NB4 (cell line): ENCODE measurements at regions not wholly inside any gene's neighbourhood (a gene's known extent, or its start where the extent isn't known, plus 50 kb on each side); places are given as distances from the start of the nearest gene placed in this dataset.

ENCODE experiments used
- DNase-seq: peaks from one replicate; pipeline ENCODE4 v3.0.0; 2010; ENCODE audit warnings: low read depth
- H3K4me3 ChIP-seq: one replicate; pipeline ENCODE4 v1.5.1; 2011; ENCODE audit warnings: mild to moderate bottlenecking, low read depth, low read length, moderate library complexity
- MYC ChIP-seq: IDR thresholded peaks from 2 replicates; pipeline ENCODE4 v1.6.1; 2011; ENCODE audit warnings: low read depth, low read length
- POLR2A ChIP-seq: IDR thresholded peaks from 2 replicates; pipeline ENCODE4 v1.6.1; 2011; ENCODE audit warnings: mild to moderate bottlenecking; ENCODE audit not compliant: insufficient read length; ENCODE audit errors: extremely low read depth
- TF ChIP-seq, protein P1 (sequence below): IDR thresholded peaks from 2 replicates; pipeline ENCODE4 v1.6.1; 2011; ENCODE audit warnings: low read depth, low read length
- TF ChIP-seq, protein P2 (sequence below): IDR thresholded peaks from one replicate; pipeline ENCODE4 v1.5.1; 2012; ENCODE audit warnings: low read depth, low read length

DNA sequence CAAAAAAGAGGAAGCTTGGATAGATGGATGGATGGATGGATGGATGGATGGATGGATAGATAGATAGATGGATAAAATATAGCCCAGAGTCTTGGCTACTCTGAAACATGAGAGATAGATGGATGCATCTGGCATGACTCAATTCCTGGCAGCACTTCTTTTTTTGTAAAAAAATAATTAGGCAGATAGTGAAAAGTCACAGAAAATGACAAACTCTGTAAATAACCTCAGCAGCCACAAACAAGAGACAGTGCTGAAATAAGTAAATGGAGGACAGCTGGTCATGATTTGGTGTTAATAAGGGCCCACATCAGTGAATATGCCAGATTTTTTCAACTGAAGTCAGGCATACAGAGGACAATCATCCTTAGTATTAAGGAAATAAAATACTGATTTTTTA, 585.0 kb upstream of the GCFC2 start:
- DNase-seq: no peak
- H3K4me3 ChIP-seq: no peak overlapping the region
- TF ChIP-seq, protein P1, sequence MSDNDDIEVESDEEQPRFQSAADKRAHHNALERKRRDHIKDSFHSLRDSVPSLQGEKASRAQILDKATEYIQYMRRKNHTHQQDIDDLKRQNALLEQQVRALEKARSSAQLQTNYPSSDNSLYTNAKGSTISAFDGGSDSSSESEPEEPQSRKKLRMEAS: no peak
- TF ChIP-seq, protein P2, sequence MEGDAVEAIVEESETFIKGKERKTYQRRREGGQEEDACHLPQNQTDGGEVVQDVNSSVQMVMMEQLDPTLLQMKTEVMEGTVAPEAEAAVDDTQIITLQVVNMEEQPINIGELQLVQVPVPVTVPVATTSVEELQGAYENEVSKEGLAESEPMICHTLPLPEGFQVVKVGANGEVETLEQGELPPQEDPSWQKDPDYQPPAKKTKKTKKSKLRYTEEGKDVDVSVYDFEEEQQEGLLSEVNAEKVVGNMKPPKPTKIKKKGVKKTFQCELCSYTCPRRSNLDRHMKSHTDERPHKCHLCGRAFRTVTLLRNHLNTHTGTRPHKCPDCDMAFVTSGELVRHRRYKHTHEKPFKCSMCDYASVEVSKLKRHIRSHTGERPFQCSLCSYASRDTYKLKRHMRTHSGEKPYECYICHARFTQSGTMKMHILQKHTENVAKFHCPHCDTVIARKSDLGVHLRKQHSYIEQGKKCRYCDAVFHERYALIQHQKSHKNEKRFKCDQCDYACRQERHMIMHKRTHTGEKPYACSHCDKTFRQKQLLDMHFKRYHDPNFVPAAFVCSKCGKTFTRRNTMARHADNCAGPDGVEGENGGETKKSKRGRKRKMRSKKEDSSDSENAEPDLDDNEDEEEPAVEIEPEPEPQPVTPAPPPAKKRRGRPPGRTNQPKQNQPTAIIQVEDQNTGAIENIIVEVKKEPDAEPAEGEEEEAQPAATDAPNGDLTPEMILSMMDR: no peak
- TF ChIP-seq MYC (no peak), POLR2A (no peak)

DNA sequence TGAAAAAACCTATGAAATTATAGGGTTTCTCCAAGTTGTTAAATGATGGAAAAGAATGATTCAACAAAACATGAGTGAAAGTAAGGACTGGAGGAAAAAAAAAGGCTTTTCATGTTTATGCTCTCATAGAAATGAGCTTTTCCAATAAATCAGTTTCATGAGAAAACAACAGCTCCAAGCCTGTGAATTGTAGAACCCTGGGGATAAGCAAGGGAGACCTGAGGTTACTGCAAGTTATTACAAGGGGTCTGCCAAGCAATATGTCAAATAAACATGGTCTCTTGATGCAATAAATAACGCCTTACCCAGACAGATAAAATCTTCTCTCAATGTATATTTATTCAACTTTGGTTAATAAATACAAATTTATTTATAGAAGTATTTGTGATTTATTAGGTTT, 577.9 kb upstream of the GCFC2 start:
- no peak overlapping the region for H3K4me3 ChIP-seq
- TF ChIP-seq POLR2A (no peak), MYC (no peak)
- TF ChIP-seq, protein P1: no peak
- TF ChIP-seq, protein P2: no peak
- DNase-seq: no peak

DNA sequence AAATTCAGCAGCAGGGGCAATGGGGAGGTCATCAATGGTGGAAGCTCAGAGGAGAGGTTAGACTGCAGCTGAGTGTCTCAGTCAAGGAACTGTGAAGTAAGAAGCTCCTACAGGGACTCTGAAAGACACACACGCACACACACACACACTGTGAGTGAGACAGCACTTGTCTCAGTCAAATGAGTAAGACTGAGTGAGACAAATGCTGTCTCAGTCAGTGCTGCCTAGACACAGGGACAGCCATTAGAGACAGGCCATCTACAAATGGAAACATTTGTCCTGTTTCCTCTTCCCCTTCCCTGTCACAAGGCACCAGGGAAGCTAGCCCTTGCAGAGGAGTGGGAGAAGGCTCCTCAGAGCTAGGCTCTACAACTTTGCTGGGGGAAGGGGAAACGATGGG, 577.4 kb upstream of the GCFC2 start:
- DNase-seq: no peak
- TF ChIP-seq MYC (no peak), POLR2A (no peak)
- TF ChIP-seq, protein P1: no peak
- TF ChIP-seq, protein P2: no peak
- no peak overlapping the region for H3K4me3 ChIP-seq

DNA sequence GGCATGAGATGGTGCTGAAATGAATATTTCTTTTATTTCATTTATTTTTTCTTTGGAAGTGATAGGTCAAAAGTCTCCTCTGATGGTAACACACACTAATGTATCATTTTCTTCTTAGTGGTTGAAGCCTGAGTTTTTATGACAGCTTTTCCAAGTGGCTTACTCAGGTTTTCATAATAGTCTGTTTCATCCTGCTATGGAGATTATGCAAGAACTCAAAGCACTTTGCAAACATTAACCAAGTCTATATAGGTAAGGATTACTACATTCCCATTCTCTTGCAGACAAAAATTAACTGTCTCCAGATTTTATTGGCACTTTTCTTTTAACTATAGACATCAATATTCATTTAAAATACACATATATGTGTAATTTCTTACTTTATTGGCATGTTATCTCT, 572.6 kb upstream of the GCFC2 start:
- DNase-seq: no peak
- no peak for TF ChIP-seq MYC
- TF ChIP-seq, protein P1: no peak
- TF ChIP-seq POLR2A: no peak
- TF ChIP-seq, protein P2: no peak

DNA sequence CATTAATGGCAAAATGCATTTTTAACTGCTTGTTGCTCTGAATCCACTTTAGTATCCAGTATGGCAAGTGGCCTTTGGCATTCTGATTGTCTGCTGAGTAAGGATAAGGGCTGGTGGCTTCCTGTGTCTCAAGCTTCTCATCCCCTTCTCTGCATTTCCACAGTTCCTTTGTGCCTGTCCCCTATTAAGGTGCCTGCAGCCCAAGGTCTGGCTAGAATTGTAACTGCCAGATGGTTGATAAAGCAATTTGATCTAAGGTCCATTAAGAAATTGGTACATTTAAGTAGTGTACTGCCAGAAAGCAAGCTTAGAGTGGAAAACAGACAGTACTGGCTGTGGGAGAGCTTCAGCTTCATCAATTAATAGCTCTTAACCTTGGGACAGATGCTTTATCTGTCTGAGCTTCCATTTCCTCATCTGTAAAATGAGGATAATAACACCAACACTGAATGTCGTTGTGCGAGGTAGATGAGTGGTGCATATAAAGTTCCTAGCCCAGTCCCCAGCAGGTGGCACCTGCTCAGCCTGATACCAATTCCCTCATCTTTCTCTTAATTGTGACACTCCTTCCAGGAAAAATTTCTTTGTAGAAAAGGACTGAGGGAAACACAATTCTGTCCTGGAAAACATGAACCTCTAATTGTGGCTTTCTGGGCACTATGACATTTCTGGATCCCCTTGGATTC, 570.6 kb upstream of the GCFC2 start:
- no peak for DNase-seq
- no peak for TF ChIP-seq MYC
- TF ChIP-seq, protein P2: no peak
- TF ChIP-seq, protein P1: no peak
- TF ChIP-seq POLR2A: no peak
- no peak overlapping the region for H3K4me3 ChIP-seq

More for the DNA sequence above, 572.6 kb upstream of the GCFC2 start:
- no peak overlapping the region for H3K4me3 ChIP-seq
